ENCODE measurements at regions not wholly inside any gene's neighbourhood (a gene's known extent, or its start where the extent isn't known, plus 50 kb on each side); places are given as distances from the start of the nearest gene placed in this dataset.

DNA sequence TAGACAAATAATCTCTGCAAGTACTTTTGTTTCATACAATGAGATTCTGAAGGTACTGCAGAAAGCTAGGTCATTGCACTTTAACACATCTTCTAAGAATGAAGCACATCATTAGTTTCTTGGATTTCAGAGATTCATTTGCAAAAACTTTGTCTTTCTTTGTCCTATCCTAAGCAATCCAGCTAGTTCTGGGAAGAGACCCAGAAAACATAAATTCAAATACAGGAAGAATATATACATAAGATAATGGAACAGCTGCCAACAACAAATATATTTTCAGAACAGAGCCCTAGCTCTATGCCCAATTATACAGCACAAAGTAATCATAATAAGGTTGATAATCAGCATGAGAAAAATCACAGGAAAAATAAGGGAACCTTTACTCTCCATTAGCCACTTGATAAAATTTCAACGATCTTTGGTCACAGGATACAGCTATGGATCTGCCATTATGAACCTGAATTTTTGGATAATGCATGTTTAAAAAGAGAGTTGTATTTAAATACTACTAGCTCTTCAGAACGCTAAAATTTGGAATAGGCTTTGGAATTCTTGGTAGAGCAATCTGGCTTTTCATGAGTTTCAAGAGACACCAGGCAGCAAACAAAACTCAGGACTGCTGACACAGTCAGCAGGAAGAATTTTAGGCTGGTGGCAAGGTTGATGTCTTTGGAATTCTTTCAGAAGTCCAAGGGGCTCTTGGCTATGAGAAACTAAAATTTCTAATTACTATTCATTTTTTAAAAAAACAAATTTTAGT lies 250.4 kb upstream of the SMIM21 start:
- Histone ChIP-seq H3K4me3 (no peak overlapping the region), H3K27ac (no peak overlapping the region), H3K27me3 (no peaks in the 10 kb centered on the region), H3K36me3 (no peaks in the 10 kb centered on the region), H3K4me1 (no peaks in the 10 kb centered on the region), H3K9me3 (peaks cover 0 to 5% (median 0%) of the 10 kb centered on the region in 3 donors)
- ATAC-seq, result no peak
- TF ChIP-seq POLR2AphosphoS5 (IDR thresholded peaks at IDR 0.05) (no peak), POLR2A (IDR thresholded peaks at IDR 0.05) (no peak)
- TF ChIP-seq, protein P1, sequence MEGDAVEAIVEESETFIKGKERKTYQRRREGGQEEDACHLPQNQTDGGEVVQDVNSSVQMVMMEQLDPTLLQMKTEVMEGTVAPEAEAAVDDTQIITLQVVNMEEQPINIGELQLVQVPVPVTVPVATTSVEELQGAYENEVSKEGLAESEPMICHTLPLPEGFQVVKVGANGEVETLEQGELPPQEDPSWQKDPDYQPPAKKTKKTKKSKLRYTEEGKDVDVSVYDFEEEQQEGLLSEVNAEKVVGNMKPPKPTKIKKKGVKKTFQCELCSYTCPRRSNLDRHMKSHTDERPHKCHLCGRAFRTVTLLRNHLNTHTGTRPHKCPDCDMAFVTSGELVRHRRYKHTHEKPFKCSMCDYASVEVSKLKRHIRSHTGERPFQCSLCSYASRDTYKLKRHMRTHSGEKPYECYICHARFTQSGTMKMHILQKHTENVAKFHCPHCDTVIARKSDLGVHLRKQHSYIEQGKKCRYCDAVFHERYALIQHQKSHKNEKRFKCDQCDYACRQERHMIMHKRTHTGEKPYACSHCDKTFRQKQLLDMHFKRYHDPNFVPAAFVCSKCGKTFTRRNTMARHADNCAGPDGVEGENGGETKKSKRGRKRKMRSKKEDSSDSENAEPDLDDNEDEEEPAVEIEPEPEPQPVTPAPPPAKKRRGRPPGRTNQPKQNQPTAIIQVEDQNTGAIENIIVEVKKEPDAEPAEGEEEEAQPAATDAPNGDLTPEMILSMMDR (IDR thresholded peaks at IDR 0.05), result no peak
- 36 to 39% methylated on average over 2 of the region's 2 CpGs for WGBS, 2 donors (ENCODE audit: low coverage in 1 of 2)

DNA sequence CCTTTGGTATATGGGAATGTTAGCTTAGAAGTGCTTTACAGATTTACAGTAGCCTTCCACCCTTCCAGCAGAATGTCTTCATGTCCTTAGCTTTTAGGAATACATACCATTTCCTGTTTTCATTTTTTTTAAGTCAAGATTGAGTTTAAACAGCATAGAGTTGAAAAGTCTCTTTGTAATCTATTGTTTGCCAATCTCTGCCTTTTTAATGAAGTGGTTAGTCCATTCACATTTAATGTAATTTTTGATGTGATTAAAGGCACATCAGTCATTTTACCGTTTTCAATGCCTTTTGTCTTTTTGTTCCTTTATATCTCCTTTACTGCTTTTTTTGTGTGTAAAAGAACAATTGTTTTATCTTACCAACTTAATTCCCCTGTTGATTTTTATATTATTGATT lies 233.4 kb upstream of the SMIM21 start:
- 85 to 100% methylated on average over 1 of the region's 1 CpG for WGBS, 2 donors (ENCODE audit: low coverage in 1 of 2)
- H3K4me3 ChIP-seq, result no peak overlapping the region
- H3K27ac ChIP-seq, result no peak overlapping the region
- H3K9me3 ChIP-seq, result peaks cover 0 to 7% (median 0%) of the 10 kb centered on the region in 3 donors
- no peak for TF ChIP-seq POLR2AphosphoS5 (IDR thresholded peaks at IDR 0.05)
- no peak for TF ChIP-seq POLR2A (IDR thresholded peaks at IDR 0.05)
- TF ChIP-seq EP300 (IDR thresholded peaks at IDR 0.05), result no peak
- TF ChIP-seq, protein P1 (IDR thresholded peaks at IDR 0.05), result no peak
- no peaks in the 10 kb centered on the region for H3K36me3 ChIP-seq
- ATAC-seq, result no peak
- no peaks in the 10 kb centered on the region for H3K4me1 ChIP-seq
- no peaks in the 10 kb centered on the region for H3K27me3 ChIP-seq

DNA sequence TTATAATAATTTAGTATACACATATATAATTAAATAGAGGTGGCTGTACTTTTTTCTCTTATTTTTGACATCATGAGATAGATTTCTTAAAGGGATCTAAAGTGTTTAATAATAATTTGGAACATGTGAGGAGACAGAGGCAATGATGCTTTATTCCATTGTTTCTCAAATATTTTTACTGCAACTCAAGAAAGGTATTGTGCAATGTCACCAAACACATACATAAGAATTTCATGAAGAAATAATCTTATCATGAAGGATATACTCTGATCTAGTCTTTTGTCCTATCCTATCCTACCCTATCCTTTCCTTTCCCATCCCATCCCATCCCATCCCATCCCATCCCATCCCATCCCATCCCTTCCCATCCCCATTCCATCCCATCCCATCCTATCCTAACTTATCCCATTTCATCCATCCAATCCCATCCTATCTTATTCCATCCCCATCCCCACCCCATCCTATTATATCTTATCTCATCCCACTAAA lies 232.1 kb upstream of the SMIM21 start:
- peaks cover 0 to 4% (median 0%) of the 10 kb centered on the region in 3 donors for H3K4me1 ChIP-seq
- H3K36me3 ChIP-seq, result no peaks in the 10 kb centered on the region
- TF ChIP-seq POLR2AphosphoS5 (IDR thresholded peaks at IDR 0.05), result no peak
- TF ChIP-seq POLR2A (IDR thresholded peaks at IDR 0.05), result no peak
- TF ChIP-seq EP300 (IDR thresholded peaks at IDR 0.05), result no peak
- TF ChIP-seq, protein P1 (IDR thresholded peaks at IDR 0.05), result no peak
- H3K9me3 ChIP-seq, result peaks cover 0 to 7% (median 0%) of the 10 kb centered on the region in 3 donors
- H3K4me3 ChIP-seq, result no peak overlapping the region
- H3K27me3 ChIP-seq, result no peaks in the 10 kb centered on the region
- no peak overlapping the region for H3K27ac ChIP-seq
- no peak for ATAC-seq

DNA sequence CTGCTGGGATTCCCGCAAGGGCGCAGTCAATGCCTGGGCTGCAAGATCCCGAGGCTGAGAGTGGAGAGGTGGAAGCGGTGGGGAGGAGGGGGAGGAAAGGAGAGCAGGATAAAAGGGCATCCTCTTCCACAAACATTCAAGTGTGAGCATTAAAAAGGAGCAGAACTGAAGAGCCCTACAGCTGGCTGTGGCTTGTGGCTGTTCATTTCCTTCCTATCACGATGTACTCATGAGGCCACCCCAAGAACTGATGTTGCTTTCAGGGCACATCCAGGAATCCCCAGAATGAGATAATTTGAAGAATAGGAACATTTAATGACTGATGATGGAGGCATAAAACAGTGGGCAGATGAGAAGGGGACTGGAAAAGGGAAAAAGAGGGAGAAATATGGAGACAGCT lies 230.8 kb upstream of the SMIM21 start:
- peaks cover 0 to 7% (median 0%) of the 10 kb centered on the region in 3 donors for H3K9me3 ChIP-seq
- WGBS, 2 donors (ENCODE audit: low coverage in 1 of 2), result 65% methylated on average over 5 of the region's 5 CpGs; no CpG with 5 or more reads in 1 of the 2 donors
- no peak for TF ChIP-seq POLR2AphosphoS5 (IDR thresholded peaks at IDR 0.05)
- no peak for TF ChIP-seq POLR2A (IDR thresholded peaks at IDR 0.05)
- no peak for TF ChIP-seq EP300 (IDR thresholded peaks at IDR 0.05)
- TF ChIP-seq, protein P1 (IDR thresholded peaks at IDR 0.05), result no peak
- no peak overlapping the region for H3K27ac ChIP-seq
- no peaks in the 10 kb centered on the region for H3K27me3 ChIP-seq
- H3K4me1 ChIP-seq, result peaks cover 0 to 4% (median 0%) of the 10 kb centered on the region in 3 donors
- no peak overlapping the region for H3K4me3 ChIP-seq
- ATAC-seq, result no peak
- no peaks in the 10 kb centered on the region for H3K36me3 ChIP-seq
